WTC11 (cell line): ENCODE measurements at regions not wholly inside any gene's neighbourhood (a gene's known extent, or its start where the extent isn't known, plus 50 kb on each side); places are given as distances from the start of the nearest gene placed in this dataset.

Source experiments
- ELF4 ChIP-seq: sonication (generic); formaldehyde crosslinking; IDR thresholded peaks from 2 replicates; pipeline ENCODE4 v1.8.1; 2022; ENCODE audit warnings: low read depth, mild to moderate bottlenecking, moderate library complexity, missing genetic modification reagents
- ETV6 ChIP-seq: sonication (generic); formaldehyde crosslinking; IDR thresholded peaks from 2 replicates; pipeline ENCODE4 v1.8.1; 2022; ENCODE audit warnings: mild to moderate bottlenecking, missing genetic modification reagents
- FOXP1 ChIP-seq: sonication (generic); formaldehyde crosslinking; IDR thresholded peaks from 2 replicates; pipeline ENCODE4 v1.8.0; 2022; ENCODE audit warnings: missing genetic modification reagents, mild to moderate bottlenecking, moderate library complexity, borderline replicate concordance
- PRRX2 ChIP-seq: fragments of 250-450 bp; sonication (Bioruptor Pico); IDR thresholded peaks from 2 replicates; pipeline ENCODE4 v1.8.0; 2021; ENCODE audit warnings: mild to moderate bottlenecking
- SP1 ChIP-seq: sonication (generic); formaldehyde crosslinking; conservative IDR thresholded peaks from 2 replicates; pipeline ENCODE4 v1.8.1; 2022; ENCODE audit warnings: missing genetic modification reagents
- ZNF121 ChIP-seq: sonication (generic); formaldehyde crosslinking; IDR thresholded peaks from 2 replicates; pipeline ENCODE4 v1.8.0; 2023; ENCODE audit warnings: missing genetic modification reagents
- TF ChIP-seq, protein P1 (sequence below): sonication (generic); formaldehyde crosslinking; IDR thresholded peaks from 2 replicates; pipeline ENCODE4 v1.8.0; 2022; ENCODE audit warnings: mild to moderate bottlenecking, missing genetic modification reagents
- TF ChIP-seq, protein P2 (sequence below): sonication (generic); formaldehyde crosslinking; IDR thresholded peaks from 2 replicates; pipeline ENCODE4 v1.8.1; 2022; ENCODE audit warnings: low read depth, missing genetic modification reagents, borderline replicate concordance
- TF ChIP-seq, protein P3 (sequence below): fragments of 200-600 bp; IDR thresholded peaks from 2 replicates; pipeline ENCODE4 v1.8.0; 2022; ENCODE audit warnings: antibody characterized with exemption
- TF ChIP-seq, protein P4 (sequence below): sonication (generic); formaldehyde crosslinking; IDR thresholded peaks from 2 replicates; pipeline ENCODE4 v1.8.1; 2023; ENCODE audit warnings: mild to moderate bottlenecking, missing genetic modification reagents, moderate library complexity
- TF ChIP-seq, protein P5 (sequence below): sonication (generic); formaldehyde crosslinking; IDR thresholded peaks from 2 replicates; pipeline ENCODE4 v1.8.1; 2022; ENCODE audit warnings: missing genetic modification reagents, borderline replicate concordance

DNA sequence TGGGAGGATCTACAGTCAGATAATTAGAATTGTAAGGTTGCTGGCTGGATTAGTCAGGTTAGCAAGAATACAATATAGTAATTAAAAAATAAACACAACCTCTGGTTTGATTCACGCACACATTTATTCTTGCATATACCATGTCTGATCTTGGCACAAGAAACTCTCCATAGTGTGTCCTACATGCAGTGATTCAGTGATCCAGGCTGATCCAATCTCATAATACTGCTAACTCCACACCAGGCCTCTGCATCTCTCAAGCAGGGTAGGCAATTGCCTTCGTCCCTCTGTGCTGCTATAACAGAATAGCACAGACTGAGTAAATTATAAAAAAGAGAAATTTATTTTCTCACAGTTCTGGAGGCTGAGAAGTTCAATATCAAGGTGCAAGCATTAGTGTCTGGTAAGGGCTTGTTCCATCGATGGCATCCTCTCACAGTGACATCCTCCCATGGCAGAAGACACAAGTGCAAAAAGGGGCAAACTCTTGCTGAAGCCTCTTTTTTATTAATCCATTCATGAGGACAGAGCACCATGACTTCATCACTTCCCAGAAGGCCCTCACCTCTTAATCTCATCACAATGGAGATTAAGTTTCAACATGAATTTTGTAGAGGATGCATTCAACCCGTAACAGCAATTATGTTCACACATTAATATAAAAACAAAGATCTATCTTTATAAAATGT, 741.0 kb upstream of the NCAM2 start:
- TF ChIP-seq ZNF121 (CRISPR knock-in tag) (no peak), ELF4 (CRISPR knock-in tag) (no peak), SP1 (no peak), FOXP1 (no peak), ETV6 (CRISPR knock-in tag) (no peak), PRRX2 (CRISPR knock-in tag) (no peak)
- TF ChIP-seq, protein P1, sequence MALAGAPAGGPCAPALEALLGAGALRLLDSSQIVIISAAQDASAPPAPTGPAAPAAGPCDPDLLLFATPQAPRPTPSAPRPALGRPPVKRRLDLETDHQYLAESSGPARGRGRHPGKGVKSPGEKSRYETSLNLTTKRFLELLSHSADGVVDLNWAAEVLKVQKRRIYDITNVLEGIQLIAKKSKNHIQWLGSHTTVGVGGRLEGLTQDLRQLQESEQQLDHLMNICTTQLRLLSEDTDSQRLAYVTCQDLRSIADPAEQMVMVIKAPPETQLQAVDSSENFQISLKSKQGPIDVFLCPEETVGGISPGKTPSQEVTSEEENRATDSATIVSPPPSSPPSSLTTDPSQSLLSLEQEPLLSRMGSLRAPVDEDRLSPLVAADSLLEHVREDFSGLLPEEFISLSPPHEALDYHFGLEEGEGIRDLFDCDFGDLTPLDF (CRISPR knock-in tag) = no peak
- TF ChIP-seq, protein P2, sequence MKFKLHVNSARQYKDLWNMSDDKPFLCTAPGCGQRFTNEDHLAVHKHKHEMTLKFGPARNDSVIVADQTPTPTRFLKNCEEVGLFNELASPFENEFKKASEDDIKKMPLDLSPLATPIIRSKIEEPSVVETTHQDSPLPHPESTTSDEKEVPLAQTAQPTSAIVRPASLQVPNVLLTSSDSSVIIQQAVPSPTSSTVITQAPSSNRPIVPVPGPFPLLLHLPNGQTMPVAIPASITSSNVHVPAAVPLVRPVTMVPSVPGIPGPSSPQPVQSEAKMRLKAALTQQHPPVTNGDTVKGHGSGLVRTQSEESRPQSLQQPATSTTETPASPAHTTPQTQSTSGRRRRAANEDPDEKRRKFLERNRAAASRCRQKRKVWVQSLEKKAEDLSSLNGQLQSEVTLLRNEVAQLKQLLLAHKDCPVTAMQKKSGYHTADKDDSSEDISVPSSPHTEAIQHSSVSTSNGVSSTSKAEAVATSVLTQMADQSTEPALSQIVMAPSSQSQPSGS (CRISPR knock-in tag) = no peak
- TF ChIP-seq, protein P3, sequence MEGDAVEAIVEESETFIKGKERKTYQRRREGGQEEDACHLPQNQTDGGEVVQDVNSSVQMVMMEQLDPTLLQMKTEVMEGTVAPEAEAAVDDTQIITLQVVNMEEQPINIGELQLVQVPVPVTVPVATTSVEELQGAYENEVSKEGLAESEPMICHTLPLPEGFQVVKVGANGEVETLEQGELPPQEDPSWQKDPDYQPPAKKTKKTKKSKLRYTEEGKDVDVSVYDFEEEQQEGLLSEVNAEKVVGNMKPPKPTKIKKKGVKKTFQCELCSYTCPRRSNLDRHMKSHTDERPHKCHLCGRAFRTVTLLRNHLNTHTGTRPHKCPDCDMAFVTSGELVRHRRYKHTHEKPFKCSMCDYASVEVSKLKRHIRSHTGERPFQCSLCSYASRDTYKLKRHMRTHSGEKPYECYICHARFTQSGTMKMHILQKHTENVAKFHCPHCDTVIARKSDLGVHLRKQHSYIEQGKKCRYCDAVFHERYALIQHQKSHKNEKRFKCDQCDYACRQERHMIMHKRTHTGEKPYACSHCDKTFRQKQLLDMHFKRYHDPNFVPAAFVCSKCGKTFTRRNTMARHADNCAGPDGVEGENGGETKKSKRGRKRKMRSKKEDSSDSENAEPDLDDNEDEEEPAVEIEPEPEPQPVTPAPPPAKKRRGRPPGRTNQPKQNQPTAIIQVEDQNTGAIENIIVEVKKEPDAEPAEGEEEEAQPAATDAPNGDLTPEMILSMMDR = no peak
- TF ChIP-seq, protein P4, sequence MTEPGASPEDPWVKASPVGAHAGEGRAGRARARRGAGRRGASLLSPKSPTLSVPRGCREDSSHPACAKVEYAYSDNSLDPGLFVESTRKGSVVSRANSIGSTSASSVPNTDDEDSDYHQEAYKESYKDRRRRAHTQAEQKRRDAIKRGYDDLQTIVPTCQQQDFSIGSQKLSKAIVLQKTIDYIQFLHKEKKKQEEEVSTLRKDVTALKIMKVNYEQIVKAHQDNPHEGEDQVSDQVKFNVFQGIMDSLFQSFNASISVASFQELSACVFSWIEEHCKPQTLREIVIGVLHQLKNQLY (CRISPR knock-in tag) = no peak
- TF ChIP-seq, protein P5, sequence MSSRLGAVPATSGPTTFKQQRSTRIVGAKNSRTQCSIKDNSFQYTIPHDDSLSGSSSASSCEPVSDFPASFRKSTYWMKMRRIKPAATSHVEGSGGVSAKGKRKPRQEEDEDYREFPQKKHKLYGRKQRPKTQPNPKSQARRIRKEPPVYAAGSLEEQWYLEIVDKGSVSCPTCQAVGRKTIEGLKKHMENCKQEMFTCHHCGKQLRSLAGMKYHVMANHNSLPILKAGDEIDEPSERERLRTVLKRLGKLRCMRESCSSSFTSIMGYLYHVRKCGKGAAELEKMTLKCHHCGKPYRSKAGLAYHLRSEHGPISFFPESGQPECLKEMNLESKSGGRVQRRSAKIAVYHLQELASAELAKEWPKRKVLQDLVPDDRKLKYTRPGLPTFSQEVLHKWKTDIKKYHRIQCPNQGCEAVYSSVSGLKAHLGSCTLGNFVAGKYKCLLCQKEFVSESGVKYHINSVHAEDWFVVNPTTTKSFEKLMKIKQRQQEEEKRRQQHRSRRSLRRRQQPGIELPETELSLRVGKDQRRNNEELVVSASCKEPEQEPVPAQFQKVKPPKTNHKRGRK (CRISPR knock-in tag) = no peak
